Kidney capillary endothelial cell (primary cell): ENCODE measurements at regions not wholly inside any gene's neighbourhood (a gene's known extent, or its start where the extent isn't known, plus 50 kb on each side); places are given as distances from the start of the nearest gene placed in this dataset.

ENCODE experiments used
- DNase-seq: peaks from one replicate; pipeline ENCODE4 v3.0.0-alpha.2; 2018; ENCODE audit warnings: low spot score

- DNase-seq = no peak
Measured at GRCh38 chr2:120976501-120977307, 241.0 kb downstream of the GLI2 start.

DNA sequence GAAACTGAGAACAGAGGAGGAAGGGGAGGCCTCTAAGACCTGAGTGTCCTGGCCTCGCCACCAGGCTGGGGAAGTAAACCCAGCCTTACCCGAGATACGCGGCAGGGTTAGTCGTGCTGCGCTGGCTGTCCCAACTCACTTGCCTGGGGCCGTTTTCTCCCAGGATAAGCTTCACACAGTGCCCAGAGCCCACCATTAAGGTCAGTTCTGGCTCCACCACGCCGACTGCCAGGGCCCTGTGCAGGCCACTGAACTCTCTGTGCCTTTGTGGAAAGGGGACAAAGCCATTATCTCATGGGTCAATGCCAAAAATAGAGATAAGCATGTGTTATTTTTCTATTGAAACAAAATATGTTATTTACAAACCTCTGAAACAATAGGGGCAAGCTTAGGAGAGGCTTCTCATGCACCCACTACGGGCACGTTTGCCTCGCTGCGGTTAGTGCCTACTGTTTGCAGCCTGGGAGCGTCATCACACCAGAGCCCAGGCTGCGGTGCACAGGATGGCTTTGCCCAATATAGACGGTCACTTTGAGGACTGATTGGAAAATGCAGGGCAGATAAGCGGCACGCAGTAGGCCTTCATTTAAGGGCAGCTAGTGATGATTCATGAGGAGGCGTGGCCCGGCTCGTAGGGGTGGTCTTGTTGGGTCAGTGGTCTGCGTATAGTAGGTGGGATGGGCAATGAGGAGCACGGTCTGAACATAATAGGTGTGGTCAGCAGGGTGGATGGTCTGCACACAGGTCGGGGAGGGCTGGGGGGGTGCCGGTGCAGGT lies 242.1 kb downstream of the GLI2 start:
- DNase-seq = no peak

GRCh38 chr2:120978359-120979050 lies 242.8 kb downstream of the GLI2 start:
- DNase-seq = no peak

GRCh38 chr2:120979398-120979797 lies 243.7 kb downstream of the GLI2 start:
- DNase-seq = no peak

- no peak for DNase-seq
Measured at GRCh38 chr2:120979921-120980320, 244.3 kb downstream of the GLI2 start.

GRCh38 chr2:120981443-120981842 lies 245.8 kb downstream of the GLI2 start:
- no peak for DNase-seq

DNA sequence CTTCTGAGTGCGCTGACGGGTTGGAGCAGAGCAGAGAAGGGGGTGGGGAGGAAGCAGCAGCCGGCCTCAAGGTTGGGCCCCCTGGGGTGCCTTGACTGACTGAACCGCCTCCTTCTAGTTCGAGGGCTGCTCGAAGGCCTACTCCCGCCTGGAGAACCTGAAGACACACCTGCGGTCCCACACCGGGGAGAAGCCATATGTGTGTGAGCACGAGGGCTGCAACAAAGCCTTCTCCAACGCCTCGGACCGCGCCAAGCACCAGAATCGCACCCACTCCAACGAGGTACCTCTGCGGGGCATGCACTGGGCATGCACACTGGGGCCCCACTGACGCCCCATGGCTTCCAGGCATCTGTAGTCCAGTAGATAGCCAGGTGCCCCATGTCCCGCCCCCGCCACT lies 246.9 kb downstream of the GLI2 start:
- no peak for DNase-seq

- no peak for DNase-seq
Measured at GRCh38 chr2:120983344-120983743, 247.7 kb downstream of the GLI2 start.

GRCh38 chr2:120984046-120984445 lies 248.4 kb downstream of the GLI2 start:
- DNase-seq = no peak

GRCh38 chr2:120984452-120985173 lies 248.9 kb downstream of the GLI2 start:
- no peak for DNase-seq

DNA sequence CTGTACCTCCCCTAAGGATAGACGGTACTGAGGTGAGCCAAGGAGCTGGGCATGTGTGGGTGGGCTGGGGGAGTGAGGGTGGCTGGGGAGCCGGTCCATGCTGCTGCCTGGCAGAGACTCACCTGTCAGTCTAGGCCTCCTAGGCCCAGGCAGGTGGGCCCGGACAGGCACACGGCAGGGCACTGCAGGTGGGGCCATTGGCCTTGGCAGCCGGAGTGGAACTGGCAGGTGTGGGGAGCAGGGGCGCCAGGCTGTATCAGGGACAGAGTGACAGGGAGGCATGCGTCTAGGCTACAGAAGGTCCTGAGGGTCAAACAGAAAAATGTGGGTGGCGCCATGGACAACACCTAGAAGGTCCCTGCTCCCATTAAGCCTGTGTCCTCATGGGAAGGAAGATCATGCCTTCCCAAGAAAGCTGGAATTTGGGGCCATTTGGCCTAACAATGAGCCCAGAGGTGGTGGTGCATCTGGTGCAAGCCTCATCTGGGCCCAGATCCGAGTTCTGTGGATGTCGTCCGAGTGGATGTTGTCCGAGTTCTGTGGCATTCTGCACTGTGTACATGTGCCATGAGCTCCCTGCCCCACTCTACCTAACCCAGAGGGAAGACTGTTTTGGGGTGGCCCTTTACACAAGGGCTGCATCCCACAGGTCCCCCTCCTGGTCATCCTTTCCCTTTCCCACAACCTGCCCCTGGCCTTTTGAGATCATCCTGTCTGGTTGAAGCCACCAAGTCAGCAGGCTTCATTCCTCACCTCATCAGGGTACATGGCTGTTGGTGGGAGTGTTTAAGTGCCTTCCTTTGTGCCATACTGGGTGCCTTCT lies 249.7 kb downstream of the GLI2 start:
- DNase-seq = no peak

- DNase-seq = no peak
Measured at GRCh38 chr2:120985997-120986651, 250.5 kb downstream of the GLI2 start.

DNA sequence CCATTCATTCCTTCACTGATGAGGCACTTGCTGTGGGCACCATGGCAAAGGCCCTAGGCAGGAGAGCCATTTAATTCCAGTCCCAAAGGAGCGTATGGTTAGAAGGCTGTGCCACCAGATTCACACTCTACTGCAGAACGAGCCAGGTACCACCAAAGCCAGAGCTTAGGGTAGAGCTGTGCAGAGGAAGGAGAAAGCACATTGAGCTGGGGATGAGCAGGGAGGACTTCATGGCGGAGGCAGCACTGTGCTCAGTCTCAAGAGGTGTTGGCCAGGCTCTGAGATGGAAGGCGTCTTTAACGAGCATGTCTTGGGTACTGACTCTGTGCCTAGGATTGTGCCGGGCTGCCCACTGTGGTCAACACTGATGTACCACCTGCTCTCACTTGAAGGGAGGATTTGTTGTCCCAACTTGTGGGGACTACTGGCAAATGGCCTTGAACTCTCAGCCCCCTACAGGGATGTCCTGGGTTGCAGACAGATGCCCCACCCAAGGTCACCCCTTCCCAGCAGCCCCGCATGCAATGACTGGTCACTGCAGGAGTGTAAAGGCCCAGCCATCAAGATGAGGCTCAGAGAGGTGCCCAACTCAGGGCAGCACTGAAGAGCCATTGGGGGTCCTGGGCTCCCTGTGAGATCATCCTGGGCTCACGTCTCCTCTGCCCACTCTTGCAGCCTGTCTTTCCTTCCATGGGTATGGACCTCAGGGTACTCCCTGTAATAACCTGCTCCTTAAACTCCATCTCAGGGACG lies 251.4 kb downstream of the GLI2 start:
- DNase-seq = no peak

- no peak for DNase-seq
Measured at GRCh38 chr2:120988051-120988699, 252.5 kb downstream of the GLI2 start.

DNA sequence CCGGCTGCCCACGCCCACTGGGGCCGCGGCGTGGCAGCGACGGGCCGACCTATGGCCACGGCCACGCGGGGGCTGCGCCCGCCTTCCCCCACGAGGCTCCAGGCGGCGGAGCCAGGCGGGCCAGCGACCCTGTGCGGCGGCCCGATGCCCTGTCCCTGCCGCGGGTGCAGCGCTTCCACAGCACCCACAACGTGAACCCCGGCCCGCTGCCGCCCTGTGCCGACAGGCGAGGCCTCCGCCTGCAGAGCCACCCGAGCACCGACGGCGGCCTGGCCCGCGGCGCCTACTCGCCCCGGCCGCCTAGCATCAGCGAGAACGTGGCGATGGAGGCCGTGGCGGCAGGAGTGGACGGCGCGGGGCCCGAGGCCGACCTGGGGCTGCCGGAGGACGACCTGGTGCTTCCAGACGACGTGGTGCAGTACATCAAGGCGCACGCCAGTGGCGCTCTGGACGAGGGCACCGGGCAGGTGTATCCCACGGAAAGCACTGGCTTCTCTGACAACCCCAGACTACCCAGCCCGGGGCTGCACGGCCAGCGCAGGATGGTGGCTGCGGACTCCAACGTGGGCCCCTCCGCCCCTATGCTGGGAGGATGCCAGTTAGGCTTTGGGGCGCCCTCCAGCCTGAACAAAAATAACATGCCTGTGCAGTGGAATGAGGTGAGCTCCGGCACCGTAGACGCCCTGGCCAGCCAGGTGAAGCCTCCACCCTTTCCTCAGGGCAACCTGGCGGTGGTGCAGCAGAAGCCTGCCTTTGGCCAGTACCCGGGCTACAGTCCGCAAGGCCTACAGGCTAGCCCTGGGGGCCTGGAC lies 253.2 kb downstream of the GLI2 start:
- DNase-seq = no peak

DNA sequence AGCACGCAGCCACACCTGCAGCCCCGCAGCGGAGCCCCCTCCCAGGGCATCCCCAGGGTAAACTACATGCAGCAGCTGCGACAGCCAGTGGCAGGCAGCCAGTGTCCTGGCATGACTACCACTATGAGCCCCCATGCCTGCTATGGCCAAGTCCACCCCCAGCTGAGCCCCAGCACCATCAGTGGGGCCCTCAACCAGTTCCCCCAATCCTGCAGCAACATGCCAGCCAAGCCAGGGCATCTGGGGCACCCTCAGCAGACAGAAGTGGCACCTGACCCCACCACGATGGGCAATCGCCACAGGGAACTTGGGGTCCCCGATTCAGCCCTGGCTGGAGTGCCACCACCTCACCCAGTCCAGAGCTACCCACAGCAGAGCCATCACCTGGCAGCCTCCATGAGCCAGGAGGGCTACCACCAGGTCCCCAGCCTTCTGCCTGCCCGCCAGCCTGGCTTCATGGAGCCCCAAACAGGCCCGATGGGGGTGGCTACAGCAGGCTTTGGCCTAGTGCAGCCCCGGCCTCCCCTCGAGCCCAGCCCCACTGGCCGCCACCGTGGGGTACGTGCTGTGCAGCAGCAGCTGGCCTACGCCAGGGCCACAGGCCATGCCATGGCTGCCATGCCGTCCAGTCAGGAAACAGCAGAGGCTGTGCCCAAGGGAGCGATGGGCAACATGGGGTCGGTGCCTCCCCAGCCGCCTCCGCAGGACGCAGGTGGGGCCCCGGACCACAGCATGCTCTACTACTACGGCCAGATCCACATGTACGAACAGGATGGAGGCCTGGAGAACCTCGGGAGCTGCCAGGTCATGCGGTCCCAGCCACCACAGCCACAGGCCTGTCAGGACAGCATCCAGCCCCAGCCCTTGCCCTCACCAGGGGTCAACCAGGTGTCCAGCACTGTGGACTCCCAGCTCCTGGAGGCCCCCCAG lies 254.1 kb downstream of the GLI2 start:
- DNase-seq = no peak

- DNase-seq = no peak
Measured at GRCh38 chr2:120990451-120990871, 254.8 kb downstream of the GLI2 start.
